GM12878 (cell line): ENCODE measurements at regions not wholly inside any gene's neighbourhood (a gene's known extent, or its start where the extent isn't known, plus 50 kb on each side); places are given as distances from the start of the nearest gene placed in this dataset.
"Not testable (repeated sequence)": the region's sequence is repeated elsewhere in the genome, so short reads cannot be mapped to it uniquely, and the experiment has no call there.

Experiments
- TF ChIP-seq, protein P1 (sequence below): IDR thresholded peaks from 2 replicates; pipeline ENCODE4 v1.6.1; 2012; ENCODE audit warnings: low read depth, low read length, improper control_type of control experiment
- TF ChIP-seq, protein P2 (sequence below): fragments of 450-650 bp; IDR thresholded peaks from 2 replicates; pipeline ENCODE4 v1.6.1; 2017; ENCODE audit warnings: mild to moderate bottlenecking, moderate library complexity
- TF ChIP-seq, protein P3 (sequence below), 3 experiments: IDR thresholded peaks in 2 of 3; conservative IDR thresholded peaks in 1 of 3; 2 replicates each; pipeline ENCODE4 v1.5.1; 2011; ENCODE audit warnings: low read depth in 3 of 3, low read length in 3 of 3, mild to moderate bottlenecking in 3 of 3, control low read depth in 2 of 3, moderate library complexity in 2 of 3, inconsistent platforms in 1 of 3, mixed read lengths in 1 of 3; ENCODE audit not compliant: control insufficient read depth in 2 of 3, insufficient read depth in 1 of 3; ENCODE audit errors: extremely low read depth in 1 of 3

DNA sequence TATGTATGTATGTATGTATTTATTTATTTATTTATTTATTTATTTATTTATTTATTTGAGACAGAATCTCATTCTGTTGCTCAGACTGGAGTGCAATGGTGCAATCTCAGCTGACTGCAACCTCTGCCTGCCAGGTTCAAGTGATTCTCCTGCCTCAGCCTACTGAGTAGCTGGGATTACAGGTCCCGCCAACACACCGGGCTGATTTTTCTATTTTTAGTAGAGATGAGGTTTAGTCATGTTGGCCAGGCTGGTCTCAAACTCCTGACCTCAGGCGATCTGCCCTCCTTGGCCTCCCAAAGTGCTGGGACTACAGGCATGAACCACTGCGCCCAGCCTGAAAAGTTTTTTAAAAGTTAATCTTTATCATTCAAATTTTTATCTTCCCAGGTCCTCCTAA is 532.9 kb upstream of the SMIM21 start:
- TF ChIP-seq, protein P1, sequence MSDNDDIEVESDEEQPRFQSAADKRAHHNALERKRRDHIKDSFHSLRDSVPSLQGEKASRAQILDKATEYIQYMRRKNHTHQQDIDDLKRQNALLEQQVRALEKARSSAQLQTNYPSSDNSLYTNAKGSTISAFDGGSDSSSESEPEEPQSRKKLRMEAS: not testable (repeated sequence)
- TF ChIP-seq, protein P2, sequence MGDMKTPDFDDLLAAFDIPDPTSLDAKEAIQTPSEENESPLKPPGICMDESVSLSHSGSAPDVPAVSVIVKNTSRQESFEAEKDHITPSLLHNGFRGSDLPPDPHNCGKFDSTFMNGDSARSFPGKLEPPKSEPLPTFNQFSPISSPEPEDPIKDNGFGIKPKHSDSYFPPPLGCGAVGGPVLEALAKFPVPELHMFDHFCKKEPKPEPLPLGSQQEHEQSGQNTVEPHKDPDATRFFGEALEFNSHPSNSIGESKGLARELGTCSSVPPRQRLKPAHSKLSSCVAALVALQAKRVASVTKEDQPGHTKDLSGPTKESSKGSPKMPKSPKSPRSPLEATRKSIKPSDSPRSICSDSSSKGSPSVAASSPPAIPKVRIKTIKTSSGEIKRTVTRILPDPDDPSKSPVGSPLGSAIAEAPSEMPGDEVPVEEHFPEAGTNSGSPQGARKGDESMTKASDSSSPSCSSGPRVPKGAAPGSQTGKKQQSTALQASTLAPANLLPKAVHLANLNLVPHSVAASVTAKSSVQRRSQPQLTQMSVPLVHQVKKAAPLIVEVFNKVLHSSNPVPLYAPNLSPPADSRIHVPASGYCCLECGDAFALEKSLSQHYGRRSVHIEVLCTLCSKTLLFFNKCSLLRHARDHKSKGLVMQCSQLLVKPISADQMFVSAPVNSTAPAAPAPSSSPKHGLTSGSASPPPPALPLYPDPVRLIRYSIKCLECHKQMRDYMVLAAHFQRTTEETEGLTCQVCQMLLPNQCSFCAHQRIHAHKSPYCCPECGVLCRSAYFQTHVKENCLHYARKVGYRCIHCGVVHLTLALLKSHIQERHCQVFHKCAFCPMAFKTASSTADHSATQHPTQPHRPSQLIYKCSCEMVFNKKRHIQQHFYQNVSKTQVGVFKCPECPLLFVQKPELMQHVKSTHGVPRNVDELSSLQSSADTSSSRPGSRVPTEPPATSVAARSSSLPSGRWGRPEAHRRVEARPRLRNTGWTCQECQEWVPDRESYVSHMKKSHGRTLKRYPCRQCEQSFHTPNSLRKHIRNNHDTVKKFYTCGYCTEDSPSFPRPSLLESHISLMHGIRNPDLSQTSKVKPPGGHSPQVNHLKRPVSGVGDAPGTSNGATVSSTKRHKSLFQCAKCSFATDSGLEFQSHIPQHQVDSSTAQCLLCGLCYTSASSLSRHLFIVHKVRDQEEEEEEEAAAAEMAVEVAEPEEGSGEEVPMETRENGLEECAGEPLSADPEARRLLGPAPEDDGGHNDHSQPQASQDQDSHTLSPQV: not testable (repeated sequence)
- TF ChIP-seq, protein P3, sequence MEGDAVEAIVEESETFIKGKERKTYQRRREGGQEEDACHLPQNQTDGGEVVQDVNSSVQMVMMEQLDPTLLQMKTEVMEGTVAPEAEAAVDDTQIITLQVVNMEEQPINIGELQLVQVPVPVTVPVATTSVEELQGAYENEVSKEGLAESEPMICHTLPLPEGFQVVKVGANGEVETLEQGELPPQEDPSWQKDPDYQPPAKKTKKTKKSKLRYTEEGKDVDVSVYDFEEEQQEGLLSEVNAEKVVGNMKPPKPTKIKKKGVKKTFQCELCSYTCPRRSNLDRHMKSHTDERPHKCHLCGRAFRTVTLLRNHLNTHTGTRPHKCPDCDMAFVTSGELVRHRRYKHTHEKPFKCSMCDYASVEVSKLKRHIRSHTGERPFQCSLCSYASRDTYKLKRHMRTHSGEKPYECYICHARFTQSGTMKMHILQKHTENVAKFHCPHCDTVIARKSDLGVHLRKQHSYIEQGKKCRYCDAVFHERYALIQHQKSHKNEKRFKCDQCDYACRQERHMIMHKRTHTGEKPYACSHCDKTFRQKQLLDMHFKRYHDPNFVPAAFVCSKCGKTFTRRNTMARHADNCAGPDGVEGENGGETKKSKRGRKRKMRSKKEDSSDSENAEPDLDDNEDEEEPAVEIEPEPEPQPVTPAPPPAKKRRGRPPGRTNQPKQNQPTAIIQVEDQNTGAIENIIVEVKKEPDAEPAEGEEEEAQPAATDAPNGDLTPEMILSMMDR (IDR thresholded peaks at IDR 0.05 in 2 of 3, conservative IDR thresholded peaks at IDR 0.05 in 1 of 3; ENCODE audit: control insufficient read depth in 2 of 3, extremely low read depth in 1 of 3, insufficient read depth in 1 of 3, low read depth in 3 of 3, low read length in 3 of 3): not testable (repeated sequence)
